ENCODE measurements at regions not wholly inside any gene's neighbourhood (a gene's known extent, or its start where the extent isn't known, plus 50 kb on each side); places are given as distances from the start of the nearest gene placed in this dataset.

DNA sequence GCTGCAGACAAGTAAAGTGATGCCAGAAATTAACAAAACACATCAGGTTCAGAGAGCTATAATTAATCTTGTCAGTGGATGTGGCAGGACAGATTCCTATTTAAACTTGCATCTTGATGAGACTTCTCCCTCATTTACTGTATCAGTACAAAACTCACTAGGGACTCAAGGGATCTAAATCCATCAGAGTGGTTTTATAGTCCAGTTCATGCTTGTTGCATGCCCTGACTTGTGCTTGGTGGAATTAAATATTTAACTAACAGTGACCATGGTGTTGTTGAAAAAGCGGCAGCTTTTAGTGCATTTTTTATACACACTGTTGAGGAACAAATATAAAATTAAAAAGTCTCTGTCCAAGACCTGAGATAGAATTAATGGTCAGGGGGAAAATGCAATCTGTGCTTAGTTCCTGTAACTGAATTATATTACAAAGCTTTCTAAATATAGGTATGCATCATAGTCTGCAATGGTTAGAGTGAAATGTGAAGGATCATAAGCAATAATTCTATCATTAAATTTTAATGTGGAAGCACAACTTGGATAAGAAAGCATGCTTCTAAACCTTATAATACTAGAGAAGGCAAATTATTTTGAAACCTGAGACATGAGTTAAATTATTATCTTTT is 1475.5 kb upstream of the TENM4 start:
- H3K27me3 Mint-ChIP-seq (ENCODE audit: unreplicated experiment), result no peaks in the 10 kb centered on the region
- no peaks in the 10 kb centered on the region for H3K9me3 Mint-ChIP-seq (ENCODE audit: unreplicated experiment)
- no peaks in the 10 kb centered on the region for H3K36me3 Mint-ChIP-seq (ENCODE audit: low read depth, unreplicated experiment)
- no peak for DNase-seq (ENCODE audit: low spot score)
- H3K27ac Mint-ChIP-seq (ENCODE audit: unreplicated experiment), result no peak overlapping the region
- no peaks in the 10 kb centered on the region for H3K4me1 Mint-ChIP-seq (ENCODE audit: unreplicated experiment)
- TF ChIP-seq, protein P1, sequence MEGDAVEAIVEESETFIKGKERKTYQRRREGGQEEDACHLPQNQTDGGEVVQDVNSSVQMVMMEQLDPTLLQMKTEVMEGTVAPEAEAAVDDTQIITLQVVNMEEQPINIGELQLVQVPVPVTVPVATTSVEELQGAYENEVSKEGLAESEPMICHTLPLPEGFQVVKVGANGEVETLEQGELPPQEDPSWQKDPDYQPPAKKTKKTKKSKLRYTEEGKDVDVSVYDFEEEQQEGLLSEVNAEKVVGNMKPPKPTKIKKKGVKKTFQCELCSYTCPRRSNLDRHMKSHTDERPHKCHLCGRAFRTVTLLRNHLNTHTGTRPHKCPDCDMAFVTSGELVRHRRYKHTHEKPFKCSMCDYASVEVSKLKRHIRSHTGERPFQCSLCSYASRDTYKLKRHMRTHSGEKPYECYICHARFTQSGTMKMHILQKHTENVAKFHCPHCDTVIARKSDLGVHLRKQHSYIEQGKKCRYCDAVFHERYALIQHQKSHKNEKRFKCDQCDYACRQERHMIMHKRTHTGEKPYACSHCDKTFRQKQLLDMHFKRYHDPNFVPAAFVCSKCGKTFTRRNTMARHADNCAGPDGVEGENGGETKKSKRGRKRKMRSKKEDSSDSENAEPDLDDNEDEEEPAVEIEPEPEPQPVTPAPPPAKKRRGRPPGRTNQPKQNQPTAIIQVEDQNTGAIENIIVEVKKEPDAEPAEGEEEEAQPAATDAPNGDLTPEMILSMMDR (IDR thresholded peaks at IDR 0.05; ENCODE audit: unreplicated experiment), result no peak
- H3K4me3 Mint-ChIP-seq (ENCODE audit: unreplicated experiment), result no peak overlapping the region

GRCh38 chr11:80914311-80914710 is 1473.5 kb upstream of the TENM4 start:
- no peak overlapping the region for H3K4me3 Mint-ChIP-seq (ENCODE audit: unreplicated experiment)
- H3K9me3 Mint-ChIP-seq (ENCODE audit: unreplicated experiment), result no peaks in the 10 kb centered on the region
- no peaks in the 10 kb centered on the region for H3K4me1 Mint-ChIP-seq (ENCODE audit: unreplicated experiment)
- H3K27ac Mint-ChIP-seq (ENCODE audit: unreplicated experiment), result no peak overlapping the region
- no peaks in the 10 kb centered on the region for H3K27me3 Mint-ChIP-seq (ENCODE audit: unreplicated experiment)
- no peak for DNase-seq (ENCODE audit: low spot score)
- H3K36me3 Mint-ChIP-seq (ENCODE audit: low read depth, unreplicated experiment), result no peaks in the 10 kb centered on the region
- TF ChIP-seq, protein P1 (IDR thresholded peaks at IDR 0.05; ENCODE audit: unreplicated experiment), result no peak

DNA sequence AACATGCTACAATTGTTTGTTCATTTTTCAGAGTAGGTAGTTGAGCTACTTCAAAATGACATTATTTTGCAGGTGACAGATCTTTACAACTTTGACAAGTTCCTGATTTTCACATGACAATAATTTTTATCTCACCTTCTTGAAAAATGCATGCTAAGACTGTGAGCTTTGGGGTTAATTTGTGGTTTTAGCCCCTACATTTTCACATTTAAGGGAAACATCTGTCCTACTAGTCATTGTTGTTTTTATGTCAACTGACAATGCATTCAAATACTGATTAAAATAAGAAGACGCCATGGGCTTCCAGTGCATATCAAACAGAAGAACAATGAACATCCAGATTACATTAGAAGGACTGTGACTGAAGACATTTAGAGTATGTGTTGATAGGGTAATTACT is 1470.8 kb upstream of the TENM4 start:
- Mint-ChIP-seq H3K27ac (ENCODE audit: unreplicated experiment) (no peak overlapping the region), H3K4me1 (ENCODE audit: unreplicated experiment) (no peaks in the 10 kb centered on the region)

GRCh38 chr11:80900265-80900664 is 1459.4 kb upstream of the TENM4 start:
- Mint-ChIP-seq H3K27ac (ENCODE audit: unreplicated experiment) (no peak overlapping the region), H3K36me3 (ENCODE audit: low read depth, unreplicated experiment) (no peaks in the 10 kb centered on the region), H3K4me1 (ENCODE audit: unreplicated experiment) (peaks cover 4% of the 10 kb centered on the region), H3K4me3 (ENCODE audit: unreplicated experiment) (no peak overlapping the region), H3K9me3 (ENCODE audit: unreplicated experiment) (no peaks in the 10 kb centered on the region), H3K27me3 (ENCODE audit: unreplicated experiment) (no peaks in the 10 kb centered on the region)
- DNase-seq (ENCODE audit: low spot score), result no peak
- TF ChIP-seq, protein P1 (IDR thresholded peaks at IDR 0.05; ENCODE audit: unreplicated experiment), result no peak

More for the DNA sequence above, 1470.8 kb upstream of the TENM4 start:
- TF ChIP-seq, protein P1 (IDR thresholded peaks at IDR 0.05; ENCODE audit: unreplicated experiment), result no peak
- H3K36me3 Mint-ChIP-seq (ENCODE audit: low read depth, unreplicated experiment), result no peaks in the 10 kb centered on the region
- no peaks in the 10 kb centered on the region for H3K27me3 Mint-ChIP-seq (ENCODE audit: unreplicated experiment)
- no peak overlapping the region for H3K4me3 Mint-ChIP-seq (ENCODE audit: unreplicated experiment)
- no peaks in the 10 kb centered on the region for H3K9me3 Mint-ChIP-seq (ENCODE audit: unreplicated experiment)
- no peak for DNase-seq (ENCODE audit: low spot score)

- DNase-seq (ENCODE audit: low spot score), result no peak
- Mint-ChIP-seq H3K4me3 (ENCODE audit: unreplicated experiment) (no peak overlapping the region), H3K9me3 (ENCODE audit: unreplicated experiment) (no peaks in the 10 kb centered on the region), H3K4me1 (ENCODE audit: unreplicated experiment) (peaks cover 4% of the 10 kb centered on the region), H3K27ac (ENCODE audit: unreplicated experiment) (no peak overlapping the region), H3K27me3 (ENCODE audit: unreplicated experiment) (no peaks in the 10 kb centered on the region), H3K36me3 (ENCODE audit: low read depth, unreplicated experiment) (no peaks in the 10 kb centered on the region)
- TF ChIP-seq, protein P1 (IDR thresholded peaks at IDR 0.05; ENCODE audit: unreplicated experiment), result no peak
Measured at GRCh38 chr11:80899381-80899780, 1458.6 kb upstream of the TENM4 start.
